ENCODE measurements at regions not wholly inside any gene's neighbourhood (a gene's known extent, or its start where the extent isn't known, plus 50 kb on each side); places are given as distances from the start of the nearest gene placed in this dataset.

DNA sequence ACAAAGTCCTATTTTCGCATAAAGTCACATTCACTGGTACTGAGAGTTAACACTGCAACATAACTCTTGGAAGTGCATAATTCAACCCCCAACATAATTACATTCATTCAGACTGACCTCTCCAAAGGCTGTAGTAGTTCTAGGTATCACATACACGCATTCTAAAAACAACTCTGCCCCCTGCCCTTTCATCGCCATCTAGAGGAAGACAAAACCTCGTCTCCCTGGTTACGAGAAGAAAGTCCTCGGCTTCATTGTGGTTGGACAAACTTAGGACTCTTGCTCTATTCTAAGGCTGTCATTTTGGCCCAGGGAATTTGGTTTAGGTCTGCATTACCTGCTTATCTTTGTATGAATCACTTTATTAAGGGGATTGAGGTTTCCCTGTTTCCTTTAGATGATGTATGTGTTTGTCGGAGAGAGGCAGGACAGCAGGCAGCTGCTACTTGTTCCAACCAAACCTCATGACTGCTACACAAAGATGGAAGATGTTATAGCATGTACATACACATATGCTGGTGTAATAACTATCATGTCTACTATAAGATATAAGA, 215.4 kb upstream of the NRXN1 start:
- H3K9me3 Mint-ChIP-seq, result no peaks in the 10 kb centered on the region
- no peaks in the 10 kb centered on the region for H3K79me2 ChIP-seq (replicated peaks; ENCODE audit: insufficient read depth)
- no peak overlapping the region for H3K27ac Mint-ChIP-seq
- peaks cover 7% of the 10 kb centered on the region; the same call in 2 of the 3 replicates for H3K4me1 Mint-ChIP-seq
- H3K36me3 ChIP-seq (ENCODE audit: insufficient read depth), result no peaks in the 10 kb centered on the region
- H3K4me3 Mint-ChIP-seq, result no peak overlapping the region
- peak; percentile 40; the same call in 2 of the 3 replicates for ATAC-seq
- peak; percentile 64 for DNase-seq (ENCODE audit: low spot score)
- H3K4me1 ChIP-seq (ENCODE audit: insufficient read depth), result no peaks in the 10 kb centered on the region
- TF ChIP-seq CTCF (conservative IDR thresholded peaks at IDR 0.05; ENCODE audit: low read depth in 2 of 2), result peak; percentile 60 to 78
- no peak for TF ChIP-seq NANOG (IDR thresholded peaks at IDR 0.05; ENCODE audit: borderline replicate concordance)
- no peaks in the 10 kb centered on the region for H3K27me3 Mint-ChIP-seq (ENCODE audit: insufficient read depth, low read depth, poor library complexity)
- H3K4me2 ChIP-seq, result no peak overlapping the region
- H3F3A ChIP-seq (replicated peaks; ENCODE audit: low read depth), result no peaks in the 10 kb centered on the region
- H3K9me2 ChIP-seq (ENCODE audit: insufficient read depth), result no peaks in the 10 kb centered on the region
- no peak overlapping the region for H3K27ac ChIP-seq (ENCODE audit: low read depth)
- H4K20me1 ChIP-seq (replicated peaks; ENCODE audit: insufficient read depth), result no peaks in the 10 kb centered on the region
- H3K4me3 ChIP-seq, result no peak overlapping the region
- peak overlapping the region; percentile 49; the same call in 1 of the 2 replicates for H2AFZ ChIP-seq
- no peaks in the 10 kb centered on the region for H3K27me3 ChIP-seq (ENCODE audit: insufficient read depth)
- no peaks in the 10 kb centered on the region for H3K36me3 Mint-ChIP-seq (ENCODE audit: low read depth)

GRCh38 chr2:51243892-51244535, 212.1 kb upstream of the NRXN1 start:
- Histone ChIP-seq H3K4me2 (no peak overlapping the region), H3K4me3 (no peak overlapping the region), H3K27ac (ENCODE audit: low read depth) (no peak overlapping the region), H3K79me2 (replicated peaks; ENCODE audit: insufficient read depth) (no peaks in the 10 kb centered on the region), H2AFZ (0 out of 2 replicates have a peak overlapping the region, but pooled peaks have one; percentile 3), H3F3A (replicated peaks; ENCODE audit: low read depth) (no peaks in the 10 kb centered on the region), H4K20me1 (replicated peaks; ENCODE audit: insufficient read depth) (no peaks in the 10 kb centered on the region), H3K9me2 (ENCODE audit: insufficient read depth) (no peaks in the 10 kb centered on the region), H3K27me3 (ENCODE audit: insufficient read depth) (no peaks in the 10 kb centered on the region), H3K36me3 (ENCODE audit: insufficient read depth) (no peaks in the 10 kb centered on the region), H3K4me1 (ENCODE audit: insufficient read depth) (no peaks in the 10 kb centered on the region)
- DNase-seq (ENCODE audit: low spot score) (no peak), ATAC-seq (no peak)
- Mint-ChIP-seq H3K9me3 (no peaks in the 10 kb centered on the region), H3K4me1 (peaks cover 7% of the 10 kb centered on the region; the same call in 2 of the 3 replicates), H3K27ac (peak overlapping the region; percentile 27; the same call in 1 of the 2 replicates), H3K4me3 (no peak overlapping the region), H3K27me3 (ENCODE audit: insufficient read depth, low read depth, poor library complexity) (no peaks in the 10 kb centered on the region), H3K36me3 (ENCODE audit: low read depth) (no peaks in the 10 kb centered on the region)
- TF ChIP-seq CTCF (conservative IDR thresholded peaks at IDR 0.05; ENCODE audit: low read depth in 2 of 2) (no peak), STAT1 (IDR thresholded peaks at IDR 0.05; ENCODE audit: unreplicated experiment) (no peak), NANOG (IDR thresholded peaks at IDR 0.05; ENCODE audit: borderline replicate concordance) (no peak), REST (IDR thresholded peaks at IDR 0.05; ENCODE audit: unreplicated experiment) (no peak), ZNF462 (CRISPR knock-in tag; IDR thresholded peaks at IDR 0.05) (no peak)

Measured in GM23338 (cell line).